C4-2B (cell line): ENCODE measurements at regions not wholly inside any gene's neighbourhood (a gene's known extent, or its start where the extent isn't known, plus 50 kb on each side); places are given as distances from the start of the nearest gene placed in this dataset.
"Not testable (repeated sequence)": the region's sequence is repeated elsewhere in the genome, so short reads cannot be mapped to it uniquely, and the experiment has no call there.

ENCODE experiments used
- H3K27ac ChIP-seq: fragments of 450-650 bp; 2 replicates; pipeline ENCODE4 v1.5.1; 2017
- ZFX ChIP-seq: fragments of 450-650 bp; IDR thresholded peaks from 2 replicates; pipeline ENCODE4 v1.6.1; 2017
- TF ChIP-seq, protein P1 (sequence below): fragments of 450-650 bp; conservative IDR thresholded peaks from 2 replicates; pipeline ENCODE4 v1.5.1; 2017; ENCODE audit warnings: mild to moderate bottlenecking

- no peak overlapping the region for H3K27ac ChIP-seq
- TF ChIP-seq ZFX = no peak
- TF ChIP-seq, protein P1, sequence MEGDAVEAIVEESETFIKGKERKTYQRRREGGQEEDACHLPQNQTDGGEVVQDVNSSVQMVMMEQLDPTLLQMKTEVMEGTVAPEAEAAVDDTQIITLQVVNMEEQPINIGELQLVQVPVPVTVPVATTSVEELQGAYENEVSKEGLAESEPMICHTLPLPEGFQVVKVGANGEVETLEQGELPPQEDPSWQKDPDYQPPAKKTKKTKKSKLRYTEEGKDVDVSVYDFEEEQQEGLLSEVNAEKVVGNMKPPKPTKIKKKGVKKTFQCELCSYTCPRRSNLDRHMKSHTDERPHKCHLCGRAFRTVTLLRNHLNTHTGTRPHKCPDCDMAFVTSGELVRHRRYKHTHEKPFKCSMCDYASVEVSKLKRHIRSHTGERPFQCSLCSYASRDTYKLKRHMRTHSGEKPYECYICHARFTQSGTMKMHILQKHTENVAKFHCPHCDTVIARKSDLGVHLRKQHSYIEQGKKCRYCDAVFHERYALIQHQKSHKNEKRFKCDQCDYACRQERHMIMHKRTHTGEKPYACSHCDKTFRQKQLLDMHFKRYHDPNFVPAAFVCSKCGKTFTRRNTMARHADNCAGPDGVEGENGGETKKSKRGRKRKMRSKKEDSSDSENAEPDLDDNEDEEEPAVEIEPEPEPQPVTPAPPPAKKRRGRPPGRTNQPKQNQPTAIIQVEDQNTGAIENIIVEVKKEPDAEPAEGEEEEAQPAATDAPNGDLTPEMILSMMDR = peak; percentile 24; the same call in 1 of the 2 replicates
Measured at GRCh38 chr16:25372716-25373115, 115.1 kb upstream of the ZKSCAN2 start.

DNA sequence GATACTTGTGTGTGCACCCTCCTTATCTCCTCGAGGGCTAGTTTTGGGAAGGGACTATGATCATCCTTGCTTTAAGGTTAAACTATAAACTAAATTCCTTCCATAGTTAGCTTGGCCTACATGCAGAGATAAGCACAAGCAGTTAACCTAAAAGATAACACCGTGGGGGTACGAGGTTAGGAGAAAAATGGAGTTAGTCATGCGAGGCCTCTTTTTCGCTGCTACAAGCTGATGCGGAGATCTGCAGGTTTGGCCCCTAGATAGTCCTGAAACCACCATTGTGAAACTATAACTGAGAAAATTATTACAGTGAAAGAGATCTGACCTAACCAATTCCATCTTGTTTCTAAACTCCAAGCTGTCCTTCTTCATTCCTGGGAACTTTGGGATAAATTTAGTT is 113.7 kb upstream of the ZKSCAN2 start:
- TF ChIP-seq ZFX = no peak
- TF ChIP-seq, protein P1 = no peak
- no peak overlapping the region for H3K27ac ChIP-seq

DNA sequence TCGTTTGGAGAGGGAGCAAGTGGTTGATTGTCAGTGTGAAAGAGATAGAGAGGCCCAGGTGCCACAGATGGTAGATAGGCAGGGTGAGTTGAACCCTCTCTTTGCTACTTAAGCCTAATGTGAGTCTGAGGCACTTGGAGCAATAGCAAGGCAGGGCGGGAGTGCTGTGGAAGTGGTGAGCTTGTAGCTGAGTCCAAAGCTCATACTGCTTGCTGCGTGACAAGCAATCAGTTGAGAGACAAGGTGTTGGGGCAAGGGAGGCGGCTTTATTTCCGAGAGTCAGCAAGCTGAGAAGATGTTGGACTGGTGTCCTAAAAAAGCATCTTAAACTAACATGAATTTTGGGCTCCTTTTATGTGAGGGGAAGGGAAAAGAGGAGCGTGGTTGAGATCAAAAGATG is 112.9 kb upstream of the ZKSCAN2 start:
- TF ChIP-seq, protein P1 = no peak
- TF ChIP-seq ZFX = no peak
- H3K27ac ChIP-seq = no peak overlapping the region

- no peak overlapping the region for H3K27ac ChIP-seq
Measured at GRCh38 chr16:25367773-25368524, 110.3 kb upstream of the ZKSCAN2 start.

DNA sequence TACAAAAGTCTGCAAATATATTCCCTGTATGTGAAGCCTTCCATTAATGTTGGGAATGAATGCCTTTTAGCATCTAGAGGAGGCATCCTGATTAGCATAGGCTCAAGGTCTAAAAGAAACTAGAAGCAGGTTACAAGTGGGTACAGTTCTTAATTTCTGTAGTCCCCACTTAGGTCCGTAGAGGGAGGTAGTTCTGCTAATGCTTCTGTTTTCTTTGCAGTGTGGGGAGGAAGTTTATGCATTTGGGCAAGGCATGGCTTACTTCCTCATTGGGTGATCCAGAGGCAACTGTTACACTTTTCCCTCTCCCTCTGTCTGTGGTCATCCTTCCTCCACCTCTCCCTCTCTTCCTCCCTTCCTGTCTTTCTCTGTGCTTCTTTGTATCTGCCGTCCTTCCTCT is 108.4 kb upstream of the ZKSCAN2 start:
- H3K27ac ChIP-seq = no peak overlapping the region
- TF ChIP-seq, protein P1 = 0 out of 2 replicates have a peak, but pooled peaks have one; percentile 5
- TF ChIP-seq ZFX = no peak

More at GRCh38 chr16:25367773-25368524, 110.3 kb upstream of the ZKSCAN2 start:
- TF ChIP-seq, protein P1 = no peak
- TF ChIP-seq ZFX = no peak

DNA sequence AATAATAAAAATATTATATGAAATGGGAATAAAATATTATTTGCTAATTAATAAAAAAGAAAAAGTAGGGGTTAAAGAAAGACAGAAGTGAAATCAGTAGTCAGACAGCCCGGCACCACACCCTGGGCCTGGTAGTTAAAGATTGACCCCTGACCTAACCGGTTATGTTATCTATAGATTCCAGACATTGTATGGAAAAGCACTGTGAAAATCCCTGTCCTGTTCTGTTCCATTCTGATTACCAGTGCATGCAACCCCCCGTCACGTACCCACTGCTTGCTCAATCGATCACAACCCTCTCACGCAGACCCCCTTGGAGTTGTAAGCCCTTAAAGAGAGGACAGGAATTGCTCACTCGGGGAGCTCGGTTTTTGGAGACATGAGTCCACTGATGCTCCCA is 101.9 kb upstream of the ZKSCAN2 start:
- not testable (repeated sequence) for H3K27ac ChIP-seq

- H3K27ac ChIP-seq = no peak overlapping the region
- TF ChIP-seq ZFX = no peak
- TF ChIP-seq, protein P1 = no peak
Measured at GRCh38 chr16:25344006-25344405, 86.4 kb upstream of the ZKSCAN2 start.

GRCh38 chr16:25340973-25341372 is 83.3 kb upstream of the ZKSCAN2 start:
- TF ChIP-seq, protein P1 = no peak
- TF ChIP-seq ZFX = no peak
- no peak overlapping the region for H3K27ac ChIP-seq
